ENCODE measurements at regions not wholly inside any gene's neighbourhood (a gene's known extent, or its start where the extent isn't known, plus 50 kb on each side); places are given as distances from the start of the nearest gene placed in this dataset.

GRCh38 chr2:39839261-39839848 is 60.3 kb upstream of the THUMPD2 start:
- H3K4me3 ChIP-seq (ENCODE audit: low read depth, low read length), result no peak overlapping the region
- ChIA-PET CTCF (interaction anchor here (2.6 kb wide), 1 partner anchor 10 kb away, joined by 9 read pairs; no protein-coding TSS in a partner anchor), POLR2A (no interaction called here)

DNA sequence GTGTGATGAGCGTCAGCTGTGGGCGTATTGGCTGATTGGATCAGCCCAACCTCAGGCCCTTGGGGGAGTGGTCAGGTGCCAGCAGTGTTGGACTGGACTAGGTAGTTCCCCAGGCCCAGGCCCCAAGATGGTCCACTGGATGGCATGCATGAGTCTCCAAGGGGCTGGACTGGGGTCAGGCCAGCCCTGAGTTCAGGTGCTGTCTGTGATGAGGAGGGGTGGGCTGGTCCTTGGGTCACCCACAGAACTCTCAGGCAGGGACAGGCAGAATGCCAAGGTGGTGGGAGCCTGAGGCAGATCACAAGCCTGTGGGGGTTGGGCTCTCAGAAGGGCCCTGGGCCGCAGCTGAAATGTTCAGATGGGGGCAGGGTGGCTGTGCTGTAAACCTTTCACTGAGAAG is 59.5 kb upstream of the THUMPD2 start:
- Histone ChIP-seq H3K4me1 (ENCODE audit: control insufficient read depth, insufficient read depth, low read length) (no peaks in the 10 kb centered on the region), H3K27ac (ENCODE audit: extremely low read depth, low read depth, low read length) (no peak overlapping the region), H3K4me3 (ENCODE audit: low read depth, low read length) (no peak overlapping the region), H3K36me3 (ENCODE audit: control insufficient read depth in 2 of 2, insufficient read depth in 1 of 2, low read length in 2 of 2) (no peaks in the 10 kb centered on the region), H3K9me3 (ENCODE audit: control insufficient read depth, insufficient read depth, low read depth, low read length) (no peaks in the 10 kb centered on the region)
- ChIA-PET CTCF (interaction anchor here (0.6 to 2.6 kb wide), 7 partner anchors 11 to 627 kb away, joined by 3 to 9 read pairs (median 3); no protein-coding TSS in a partner anchor), POLR2A (no interaction called here)
- TF ChIP-seq ZBTB1 (tag by site-specific recombination; IDR thresholded peaks at IDR 0.05), result no peak
- TF ChIP-seq ZNF548 (tag by site-specific recombination; IDR thresholded peaks at IDR 0.05), result no peak
- no peak for TF ChIP-seq REST (tag by site-specific recombination; IDR thresholded peaks at IDR 0.05)
- no peak for TF ChIP-seq ZNF585B (tag by site-specific recombination; IDR thresholded peaks at IDR 0.05)
- TF ChIP-seq REPIN1 (tag by site-specific recombination; IDR thresholded peaks at IDR 0.05; ENCODE audit: low read depth), result no peak
- TF ChIP-seq RBAK (tag by site-specific recombination; IDR thresholded peaks at IDR 0.05), result no peak
- no peak for TF ChIP-seq HOXC10 (CRISPR knock-in tag; IDR thresholded peaks at IDR 0.05)
- no peak for TF ChIP-seq ZNF23 (tag by site-specific recombination; IDR thresholded peaks at IDR 0.05; ENCODE audit: borderline replicate concordance)
- no peak for TF ChIP-seq OVOL3 (tag by site-specific recombination; IDR thresholded peaks at IDR 0.05)
- no peak for TF ChIP-seq ZNF132 (tag by site-specific recombination; IDR thresholded peaks at IDR 0.05; ENCODE audit: borderline replicate concordance)

More at GRCh38 chr2:39839261-39839848, 60.3 kb upstream of the THUMPD2 start:
- Histone ChIP-seq H3K4me1 (ENCODE audit: control insufficient read depth, insufficient read depth, low read length) (no peaks in the 10 kb centered on the region), H3K9me3 (ENCODE audit: control insufficient read depth, insufficient read depth, low read depth, low read length) (no peaks in the 10 kb centered on the region), H3K27ac (ENCODE audit: extremely low read depth, low read depth, low read length) (no peak overlapping the region), H3K36me3 (ENCODE audit: control insufficient read depth in 2 of 2, insufficient read depth in 1 of 2, low read length in 2 of 2) (no peaks in the 10 kb centered on the region)
- TF ChIP-seq ZNF768 (tag by site-specific recombination; IDR thresholded peaks at IDR 0.05) (no peak), ZNF449 (tag by site-specific recombination; IDR thresholded peaks at IDR 0.05) (no peak), ZNF433 (tag by site-specific recombination; IDR thresholded peaks at IDR 0.05; ENCODE audit: low read depth) (no peak), ZNF501 (tag by site-specific recombination; IDR thresholded peaks at IDR 0.05) (no peak), ZNF488 (tag by site-specific recombination; IDR thresholded peaks at IDR 0.05) (no peak), GLI4 (tag by site-specific recombination; IDR thresholded peaks at IDR 0.05) (no peak), HOXA7 (CRISPR knock-in tag; IDR thresholded peaks at IDR 0.05; ENCODE audit: borderline replicate concordance) (no peak), ZFP41 (tag by site-specific recombination; IDR thresholded peaks at IDR 0.05; ENCODE audit: borderline replicate concordance) (no peak), ZNF169 (tag by site-specific recombination; IDR thresholded peaks at IDR 0.05) (no peak), MYNN (tag by site-specific recombination; IDR thresholded peaks at IDR 0.05; ENCODE audit: borderline replicate concordance) (no peak), MZF1 (tag by site-specific recombination; IDR thresholded peaks at IDR 0.05; ENCODE audit: borderline replicate concordance) (no peak), REST (tag by site-specific recombination; IDR thresholded peaks at IDR 0.05) (no peak), ZNF549 (tag by site-specific recombination; IDR thresholded peaks at IDR 0.05) (no peak), ZNF416 (tag by site-specific recombination; IDR thresholded peaks at IDR 0.05) (no peak), ZFP3 (tag by site-specific recombination; IDR thresholded peaks at IDR 0.05; ENCODE audit: low read depth) (no peak)
- TF ChIP-seq, protein P1, sequence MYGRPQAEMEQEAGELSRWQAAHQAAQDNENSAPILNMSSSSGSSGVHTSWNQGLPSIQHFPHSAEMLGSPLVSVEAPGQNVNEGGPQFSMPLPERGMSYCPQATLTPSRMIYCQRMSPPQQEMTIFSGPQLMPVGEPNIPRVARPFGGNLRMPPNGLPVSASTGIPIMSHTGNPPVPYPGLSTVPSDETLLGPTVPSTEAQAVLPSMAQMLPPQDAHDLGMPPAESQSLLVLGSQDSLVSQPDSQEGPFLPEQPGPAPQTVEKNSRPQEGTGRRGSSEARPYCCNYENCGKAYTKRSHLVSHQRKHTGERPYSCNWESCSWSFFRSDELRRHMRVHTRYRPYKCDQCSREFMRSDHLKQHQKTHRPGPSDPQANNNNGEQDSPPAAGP (tag by site-specific recombination; IDR thresholded peaks at IDR 0.05), result no peak
